HFF-Myc (cell line): ENCODE measurements at regions not wholly inside any gene's neighbourhood (a gene's known extent, or its start where the extent isn't known, plus 50 kb on each side); places are given as distances from the start of the nearest gene placed in this dataset.

Experiments
- DNase-seq: peaks from one replicate; pipeline ENCODE4 v3.0.0-alpha.2; 2011; ENCODE audit warnings: low read depth; ENCODE audit errors: extremely low read depth
- H3K4me3 ChIP-seq: replicated peaks from 2 replicates; pipeline ENCODE4 v1.5.1; 2011; ENCODE audit warnings: low read depth, mild to moderate bottlenecking, control low read depth, low read length
- CTCF ChIP-seq: IDR thresholded peaks from 2 replicates; pipeline ENCODE4 v1.5.1; 2012; ENCODE audit warnings: mild to moderate bottlenecking, low read depth, low read length, control low read depth; ENCODE audit errors: missing control alignments

GRCh38 chr12:123065676-123066383, 85.1 kb downstream of the PITPNM2 start:
- no peak for DNase-seq
- TF ChIP-seq CTCF = no peak
- H3K4me3 ChIP-seq = no peak overlapping the region

GRCh38 chr12:123064885-123065619, 84.6 kb downstream of the ARL6IP4 start:
- TF ChIP-seq CTCF = no peak
- no peak overlapping the region for H3K4me3 ChIP-seq
- DNase-seq = no peak

- no peak for TF ChIP-seq CTCF
- DNase-seq = no peak
- H3K4me3 ChIP-seq = no peak overlapping the region
Measured at GRCh38 chr12:123064366-123064765, 83.9 kb downstream of the ARL6IP4 start.

- TF ChIP-seq CTCF = peak; percentile 48
- H3K4me3 ChIP-seq = no peak overlapping the region
- no peak for DNase-seq
Measured at GRCh38 chr12:123063535-123063934, 83.1 kb downstream of the ARL6IP4 start.

- no peak for TF ChIP-seq CTCF
- no peak for DNase-seq
- H3K4me3 ChIP-seq = no peak overlapping the region
Measured at GRCh38 chr12:123062681-123063486, 82.4 kb downstream of the ARL6IP4 start.

GRCh38 chr12:123061441-123062205, 81.1 kb downstream of the ARL6IP4 start:
- TF ChIP-seq CTCF = no peak
- no peak overlapping the region for H3K4me3 ChIP-seq
- no peak for DNase-seq
